Panc1 (cell line): ENCODE measurements at regions not wholly inside any gene's neighbourhood (a gene's known extent, or its start where the extent isn't known, plus 50 kb on each side); places are given as distances from the start of the nearest gene placed in this dataset.

Experiments used
- POLR2AphosphoS5 ChIP-seq: IDR thresholded peaks from 2 replicates; pipeline ENCODE4 v1.6.1; 2012; ENCODE audit warnings: mild to moderate bottlenecking, low read depth, low read length, moderate library complexity
- SIN3A ChIP-seq: IDR thresholded peaks from 2 replicates; pipeline ENCODE4 v1.6.1; 2012; ENCODE audit warnings: low read depth, mild to moderate bottlenecking, low read length, moderate library complexity, borderline replicate concordance; ENCODE audit not compliant: insufficient read depth
- TF ChIP-seq, protein P1 (sequence below): fragments of 450-650 bp; IDR thresholded peaks from 2 replicates; pipeline ENCODE4 v1.5.1; 2017; ENCODE audit warnings: mild to moderate bottlenecking
- TF ChIP-seq, protein P2 (sequence below), 2 experiments: IDR thresholded peaks; 2 replicates each; pipeline ENCODE4 v1.6.1; 2011 to 2012; ENCODE audit warnings: low read depth in 2 of 2, control low read depth in 1 of 2, low read length in 1 of 2, mild to moderate bottlenecking in 1 of 2, moderate library complexity in 1 of 2; ENCODE audit not compliant: insufficient read depth in 1 of 2

GRCh38 chr18:25614168-25614567 lies 262.2 kb upstream of the ZNF521 start:
- TF ChIP-seq, protein P1, sequence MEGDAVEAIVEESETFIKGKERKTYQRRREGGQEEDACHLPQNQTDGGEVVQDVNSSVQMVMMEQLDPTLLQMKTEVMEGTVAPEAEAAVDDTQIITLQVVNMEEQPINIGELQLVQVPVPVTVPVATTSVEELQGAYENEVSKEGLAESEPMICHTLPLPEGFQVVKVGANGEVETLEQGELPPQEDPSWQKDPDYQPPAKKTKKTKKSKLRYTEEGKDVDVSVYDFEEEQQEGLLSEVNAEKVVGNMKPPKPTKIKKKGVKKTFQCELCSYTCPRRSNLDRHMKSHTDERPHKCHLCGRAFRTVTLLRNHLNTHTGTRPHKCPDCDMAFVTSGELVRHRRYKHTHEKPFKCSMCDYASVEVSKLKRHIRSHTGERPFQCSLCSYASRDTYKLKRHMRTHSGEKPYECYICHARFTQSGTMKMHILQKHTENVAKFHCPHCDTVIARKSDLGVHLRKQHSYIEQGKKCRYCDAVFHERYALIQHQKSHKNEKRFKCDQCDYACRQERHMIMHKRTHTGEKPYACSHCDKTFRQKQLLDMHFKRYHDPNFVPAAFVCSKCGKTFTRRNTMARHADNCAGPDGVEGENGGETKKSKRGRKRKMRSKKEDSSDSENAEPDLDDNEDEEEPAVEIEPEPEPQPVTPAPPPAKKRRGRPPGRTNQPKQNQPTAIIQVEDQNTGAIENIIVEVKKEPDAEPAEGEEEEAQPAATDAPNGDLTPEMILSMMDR, result no peak; the same call in 1 of the 2 replicates
- TF ChIP-seq POLR2AphosphoS5 (no peak), SIN3A (no peak)
- TF ChIP-seq, protein P2, sequence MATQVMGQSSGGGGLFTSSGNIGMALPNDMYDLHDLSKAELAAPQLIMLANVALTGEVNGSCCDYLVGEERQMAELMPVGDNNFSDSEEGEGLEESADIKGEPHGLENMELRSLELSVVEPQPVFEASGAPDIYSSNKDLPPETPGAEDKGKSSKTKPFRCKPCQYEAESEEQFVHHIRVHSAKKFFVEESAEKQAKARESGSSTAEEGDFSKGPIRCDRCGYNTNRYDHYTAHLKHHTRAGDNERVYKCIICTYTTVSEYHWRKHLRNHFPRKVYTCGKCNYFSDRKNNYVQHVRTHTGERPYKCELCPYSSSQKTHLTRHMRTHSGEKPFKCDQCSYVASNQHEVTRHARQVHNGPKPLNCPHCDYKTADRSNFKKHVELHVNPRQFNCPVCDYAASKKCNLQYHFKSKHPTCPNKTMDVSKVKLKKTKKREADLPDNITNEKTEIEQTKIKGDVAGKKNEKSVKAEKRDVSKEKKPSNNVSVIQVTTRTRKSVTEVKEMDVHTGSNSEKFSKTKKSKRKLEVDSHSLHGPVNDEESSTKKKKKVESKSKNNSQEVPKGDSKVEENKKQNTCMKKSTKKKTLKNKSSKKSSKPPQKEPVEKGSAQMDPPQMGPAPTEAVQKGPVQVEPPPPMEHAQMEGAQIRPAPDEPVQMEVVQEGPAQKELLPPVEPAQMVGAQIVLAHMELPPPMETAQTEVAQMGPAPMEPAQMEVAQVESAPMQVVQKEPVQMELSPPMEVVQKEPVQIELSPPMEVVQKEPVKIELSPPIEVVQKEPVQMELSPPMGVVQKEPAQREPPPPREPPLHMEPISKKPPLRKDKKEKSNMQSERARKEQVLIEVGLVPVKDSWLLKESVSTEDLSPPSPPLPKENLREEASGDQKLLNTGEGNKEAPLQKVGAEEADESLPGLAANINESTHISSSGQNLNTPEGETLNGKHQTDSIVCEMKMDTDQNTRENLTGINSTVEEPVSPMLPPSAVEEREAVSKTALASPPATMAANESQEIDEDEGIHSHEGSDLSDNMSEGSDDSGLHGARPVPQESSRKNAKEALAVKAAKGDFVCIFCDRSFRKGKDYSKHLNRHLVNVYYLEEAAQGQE (IDR thresholded peaks at IDR 0.05; ENCODE audit: insufficient read depth in 1 of 2, low read depth in 2 of 2, low read length in 1 of 2), result no peak
